C1 segment of cervical spinal cord (tissue), 14 donors: ENCODE measurements at regions not wholly inside any gene's neighbourhood (a gene's known extent, or its start where the extent isn't known, plus 50 kb on each side); places are given as distances from the start of the nearest gene placed in this dataset.
"Not testable (repeated sequence)": the region's sequence is repeated elsewhere in the genome, so short reads cannot be mapped to it uniquely, and the experiment has no call there.

Experiments used
- DNase-seq, 14 donors: peaks; one replicate each; lab custom pipeline; 2025; lab: John Stamatoyannopoulos, UW

DNA sequence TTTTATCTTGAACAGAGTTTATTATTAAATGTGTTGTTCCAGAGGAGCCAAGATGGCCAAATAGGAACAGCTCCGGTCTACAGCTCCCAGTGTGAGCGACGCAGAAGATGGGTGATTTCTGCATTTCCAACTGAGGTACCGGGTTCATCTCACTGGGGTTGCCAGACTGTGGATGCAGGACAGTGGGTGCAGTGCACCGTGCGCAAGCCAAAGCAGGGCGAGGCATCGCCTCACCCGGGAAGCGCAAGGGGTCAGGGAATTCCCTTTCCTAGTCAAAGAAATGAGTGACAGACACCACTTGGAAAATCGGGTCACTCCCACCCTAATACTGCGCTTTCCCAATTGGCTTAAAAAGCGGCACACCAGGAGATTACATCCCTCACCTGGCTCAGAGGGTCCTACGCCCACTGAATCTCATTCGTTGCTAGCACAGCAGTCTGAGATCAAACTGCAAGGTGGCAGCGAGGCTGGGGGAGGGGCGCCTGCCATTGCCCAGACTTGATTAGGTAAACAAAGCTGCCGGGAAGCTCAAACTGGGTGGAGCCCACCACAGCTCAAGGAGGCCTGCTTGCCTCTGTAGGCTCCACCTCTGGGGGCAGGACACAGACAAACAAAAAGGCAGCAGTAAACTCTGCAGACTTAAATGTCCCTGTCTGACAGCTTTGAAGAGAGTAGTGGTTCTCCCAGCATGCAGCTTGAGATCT, 155.2 kb upstream of the KBTBD8 start:
- not testable (repeated sequence) for DNase-seq

DNA sequence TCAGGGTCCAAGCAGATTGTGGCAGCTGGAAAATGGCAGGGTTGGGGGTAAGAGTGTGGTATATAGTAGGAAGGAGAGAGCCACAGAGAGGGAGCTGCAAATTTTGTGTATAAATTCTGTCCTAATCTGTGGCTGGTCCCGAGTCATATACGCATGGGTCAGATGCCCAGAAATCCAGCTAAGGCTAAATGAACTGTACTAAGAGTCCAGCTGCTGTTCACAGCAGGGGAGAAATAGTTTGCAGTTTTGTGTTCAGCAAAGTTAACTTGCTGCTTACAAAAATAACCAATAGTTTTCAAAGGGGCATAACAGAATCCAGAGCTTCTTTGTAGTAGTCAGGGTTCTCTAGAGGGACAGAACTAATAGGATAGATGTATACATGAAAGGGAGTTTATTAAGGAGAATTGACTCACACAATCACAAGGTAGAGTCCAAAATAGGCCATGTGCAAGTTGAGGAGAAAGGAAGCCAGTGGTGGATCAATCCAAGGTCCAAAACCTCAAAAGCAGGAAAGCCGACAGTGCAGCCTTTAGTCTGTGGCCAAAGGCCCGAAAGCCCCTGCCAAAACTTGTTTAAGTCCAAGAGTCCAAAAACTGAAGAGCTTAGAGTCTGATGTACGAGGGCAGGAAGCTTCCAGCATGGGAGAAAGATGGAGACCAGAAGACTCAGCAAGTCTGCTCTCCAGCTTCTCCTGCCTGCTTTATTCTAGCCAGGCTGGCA, 146.1 kb upstream of the KBTBD8 start:
- no peak for DNase-seq

DNA sequence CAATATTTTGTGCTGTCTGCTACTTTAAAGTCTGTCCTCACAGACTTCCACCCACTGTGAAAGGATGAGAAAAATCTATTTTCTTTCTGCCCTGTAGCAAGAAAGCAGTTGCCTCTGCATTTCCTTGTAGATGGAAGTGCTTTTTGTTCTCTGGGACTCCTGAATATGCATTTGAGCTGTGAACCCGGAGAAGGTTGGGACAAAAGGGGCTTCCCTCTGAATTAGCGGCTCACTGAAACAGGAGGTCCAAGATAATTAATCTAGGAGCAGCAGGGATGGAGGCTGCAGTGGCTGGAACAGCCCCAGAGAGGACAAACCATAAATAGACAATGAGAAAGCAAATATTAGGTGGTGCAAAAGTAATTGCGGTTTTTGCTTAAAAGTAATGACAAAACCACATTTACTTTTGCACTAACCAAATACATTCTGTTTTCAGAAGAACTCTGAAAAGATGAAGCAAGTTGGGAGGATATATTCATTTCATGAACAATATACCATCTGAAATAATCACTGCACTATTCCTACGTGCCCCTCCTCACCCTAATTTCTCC, 143.4 kb upstream of the KBTBD8 start:
- no peak for DNase-seq

DNA sequence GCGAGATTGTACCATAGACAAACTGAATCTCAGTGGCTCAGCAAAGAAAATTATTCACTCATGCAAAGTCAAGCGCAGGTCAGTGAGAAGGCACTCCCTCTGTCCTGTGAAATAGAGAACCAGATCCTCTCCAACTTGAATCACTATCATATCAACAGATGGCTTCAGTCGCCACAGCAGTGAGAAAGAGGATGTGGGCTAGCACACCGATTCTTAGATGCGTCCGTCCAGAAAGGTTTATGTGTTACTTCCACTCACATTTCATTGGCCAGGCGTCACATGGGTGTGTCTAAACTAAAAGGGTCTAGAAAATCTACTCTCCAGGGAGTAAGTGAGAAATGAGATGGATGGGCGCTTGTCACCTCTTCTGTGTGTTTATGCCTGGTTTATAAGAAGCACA, 141.6 kb upstream of the KBTBD8 start:
- DNase-seq = no peak

DNA sequence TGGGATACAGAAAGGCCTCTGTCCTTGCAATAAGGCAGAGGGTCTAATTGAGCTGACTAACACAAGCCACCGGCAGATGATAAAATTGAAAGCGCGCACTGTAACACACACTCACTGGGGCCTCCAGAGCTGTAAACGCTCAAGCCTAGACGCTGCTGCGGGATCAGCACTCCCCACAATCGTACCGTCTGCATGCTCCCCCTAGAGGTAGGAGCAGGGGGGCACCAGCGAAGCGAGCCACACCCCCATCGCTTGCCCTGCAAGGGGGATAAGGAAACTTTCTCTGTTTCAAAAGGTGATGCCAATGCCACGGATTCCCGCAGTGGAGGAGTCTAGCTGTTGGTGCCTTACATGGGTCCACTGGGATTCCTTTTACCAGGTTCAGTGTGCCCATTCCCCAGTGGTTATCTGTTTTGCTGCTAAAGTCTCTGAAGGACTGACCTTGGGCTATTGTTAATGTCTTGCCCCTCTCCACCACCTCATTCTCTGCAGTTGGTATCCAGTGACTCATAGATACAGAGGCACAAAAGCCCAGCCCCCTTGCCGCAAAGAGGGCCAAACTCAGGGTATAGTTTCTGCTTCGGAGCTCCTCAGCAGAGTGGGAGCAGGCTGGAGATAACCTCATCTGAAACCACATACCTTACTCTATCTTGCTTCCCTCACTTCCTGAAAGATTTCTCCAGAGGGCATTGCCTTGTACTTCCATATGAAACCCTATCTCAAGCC, 139.3 kb upstream of the KBTBD8 start:
- DNase-seq = no peak

DNA sequence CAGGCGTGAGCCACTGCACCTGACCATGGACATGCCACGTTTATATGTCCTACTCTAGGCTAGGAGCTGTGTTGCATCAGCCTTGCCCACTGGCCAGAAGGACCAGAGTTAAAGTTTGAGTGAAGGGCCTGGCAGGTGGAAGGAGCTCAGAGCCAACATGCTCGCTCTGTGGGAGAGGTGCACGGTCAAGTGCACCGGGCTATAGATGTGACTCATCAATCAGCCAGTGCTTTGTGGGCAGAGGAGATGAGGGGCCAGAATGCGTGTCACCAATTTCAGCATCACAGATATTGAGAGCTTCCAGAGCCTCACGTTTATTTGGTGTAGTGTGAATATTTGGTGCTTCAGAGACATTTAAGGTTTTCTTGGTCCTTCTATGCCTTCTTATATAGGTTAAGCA, 137.3 kb upstream of the KBTBD8 start:
- no peak for DNase-seq

DNA sequence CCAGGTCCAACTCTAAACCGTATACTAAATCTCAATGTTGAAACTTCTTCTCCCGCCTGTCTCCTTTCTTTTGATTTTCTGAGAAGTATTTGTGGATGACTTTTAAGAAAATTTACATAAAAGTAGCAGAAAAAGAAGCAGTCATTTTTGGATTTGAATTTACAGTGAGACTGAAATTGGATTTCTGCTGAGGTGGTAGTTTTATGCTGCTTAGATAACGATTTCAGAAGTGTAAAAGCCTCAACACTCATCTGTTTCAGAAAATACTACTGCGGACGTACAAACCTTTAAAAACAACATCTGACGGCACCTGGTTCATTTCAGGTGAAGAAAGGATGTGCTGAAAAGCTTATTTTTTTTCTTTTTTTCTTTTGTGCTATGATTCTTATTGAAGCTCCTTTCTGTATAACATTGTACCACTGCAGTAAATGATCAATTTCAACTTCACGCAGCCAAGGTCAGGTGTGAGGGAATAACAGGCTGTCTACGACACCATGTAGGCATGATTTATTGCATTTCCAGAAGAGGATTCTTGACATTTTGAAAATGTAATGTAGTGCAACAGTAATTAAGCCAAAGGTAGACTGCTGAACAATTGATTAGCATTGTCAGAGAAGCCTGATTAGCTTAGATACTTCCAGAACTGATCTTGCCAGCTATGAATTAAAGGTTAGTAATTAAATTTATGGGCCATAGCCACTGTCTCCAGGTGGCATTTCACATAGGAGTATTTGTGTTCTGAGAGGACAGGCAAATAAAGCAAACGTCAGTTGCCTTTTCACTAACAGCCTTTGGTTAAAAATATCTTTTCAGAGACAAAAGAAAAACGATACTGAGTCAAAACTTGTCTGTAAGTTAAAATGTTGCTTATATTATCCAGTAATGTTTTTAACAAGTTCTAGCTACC, 134.6 kb upstream of the KBTBD8 start:
- no peak for DNase-seq

DNA sequence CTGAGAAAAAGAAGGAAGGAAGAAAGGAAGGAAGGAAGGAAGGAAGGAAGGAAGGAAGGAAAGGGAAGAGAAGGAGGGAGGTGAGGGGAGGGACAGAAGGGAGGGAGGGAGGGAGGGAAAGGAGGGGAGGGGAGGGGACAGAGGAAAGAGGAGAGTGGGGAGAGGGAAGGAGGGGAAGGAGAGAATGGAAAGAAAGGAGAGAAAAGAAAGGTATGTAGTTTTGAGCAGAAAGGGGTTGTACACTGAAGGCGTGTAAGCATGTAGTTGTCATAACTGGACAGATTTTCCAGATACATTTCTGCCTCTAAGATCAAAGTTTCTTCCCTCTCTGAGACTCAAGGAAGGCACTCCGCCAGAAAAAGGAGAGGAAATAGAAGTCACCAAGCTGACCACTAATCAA, 113.4 kb upstream of the KBTBD8 start:
- no peak for DNase-seq

DNA sequence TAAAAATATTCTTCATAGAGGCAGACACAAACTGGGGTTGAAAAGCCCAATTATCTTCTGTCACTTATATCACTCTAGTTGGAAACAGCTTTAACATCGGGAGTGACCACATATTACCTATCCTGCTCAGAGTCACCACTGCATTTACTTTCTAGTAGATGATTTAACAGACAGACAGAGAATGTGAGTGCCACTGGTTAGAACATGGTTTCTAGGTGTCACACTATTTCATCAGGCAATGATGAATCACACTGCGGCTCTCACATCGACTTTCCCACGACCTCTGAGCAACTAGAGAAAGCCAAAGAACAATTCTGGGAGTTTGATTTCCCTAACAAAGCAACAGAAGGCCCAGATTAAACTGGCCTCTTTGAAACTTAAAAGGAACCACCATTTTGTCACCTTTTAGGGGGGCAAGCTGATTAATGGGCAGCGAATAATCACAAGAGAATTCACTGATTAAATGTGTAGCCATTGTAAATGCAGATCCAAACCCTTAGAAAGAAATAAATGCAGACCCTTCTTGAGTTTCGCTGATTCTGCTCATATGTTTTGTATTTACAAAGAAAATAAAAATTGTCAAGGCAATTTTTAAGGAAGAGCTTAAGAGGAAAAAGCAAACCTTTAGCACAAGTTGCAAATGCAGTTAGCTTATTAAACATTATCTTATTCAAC, 112.6 kb upstream of the KBTBD8 start:
- DNase-seq = no peak

DNA sequence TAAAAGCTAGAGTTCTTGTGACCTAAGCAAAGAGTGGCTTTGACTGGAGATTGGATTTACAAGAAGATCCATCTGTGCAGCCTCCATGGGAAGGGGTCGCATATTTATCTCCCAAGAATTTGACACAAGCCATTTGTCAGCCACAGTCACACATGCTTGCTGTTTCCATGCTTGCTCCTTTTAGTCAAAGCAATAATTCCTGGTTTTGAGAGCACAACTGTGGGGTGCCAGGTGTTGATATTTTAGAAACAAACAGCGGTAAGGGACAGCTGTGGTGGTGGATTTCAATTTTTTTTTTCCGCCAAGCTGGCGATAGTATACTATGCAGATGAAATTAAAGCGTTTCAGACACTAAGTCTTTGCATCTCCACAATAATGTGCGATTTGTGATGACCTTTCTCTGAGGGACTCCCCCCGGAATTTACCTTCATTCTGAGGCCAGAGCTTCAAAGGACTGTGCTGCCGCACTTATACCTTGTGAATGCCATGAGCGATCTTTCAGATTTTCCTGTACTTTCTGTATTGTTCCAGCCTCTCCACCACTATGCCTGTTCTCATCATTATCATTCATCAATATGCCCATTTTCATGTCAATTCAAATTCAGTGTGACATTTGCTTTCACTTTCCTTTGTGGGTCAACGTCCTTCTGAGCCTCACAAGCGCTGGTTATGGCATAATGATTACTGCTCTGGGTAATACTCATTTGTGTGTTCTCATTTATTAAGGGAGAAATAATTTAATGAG, 108.2 kb upstream of the KBTBD8 start:
- no peak for DNase-seq

DNA sequence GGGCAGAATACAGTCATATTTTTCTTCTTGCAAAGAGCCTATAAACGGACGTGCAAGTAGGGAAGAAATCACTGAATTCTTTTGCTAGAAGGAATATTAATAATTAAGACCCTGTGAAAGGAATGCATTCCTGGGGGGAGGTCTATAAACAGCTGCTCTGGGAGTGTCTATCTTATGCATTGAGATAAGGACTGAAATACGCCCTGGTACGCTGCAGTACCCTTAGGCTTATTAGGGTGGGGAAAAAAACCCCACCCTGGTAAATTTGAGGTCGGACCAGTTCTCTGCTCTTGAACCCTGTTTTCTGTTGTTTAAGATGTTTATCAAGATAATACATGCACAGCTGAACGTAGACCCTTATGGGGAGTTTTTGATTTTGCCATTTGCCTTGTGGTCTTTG, 100.0 kb upstream of the KBTBD8 start:
- no peak for DNase-seq

DNA sequence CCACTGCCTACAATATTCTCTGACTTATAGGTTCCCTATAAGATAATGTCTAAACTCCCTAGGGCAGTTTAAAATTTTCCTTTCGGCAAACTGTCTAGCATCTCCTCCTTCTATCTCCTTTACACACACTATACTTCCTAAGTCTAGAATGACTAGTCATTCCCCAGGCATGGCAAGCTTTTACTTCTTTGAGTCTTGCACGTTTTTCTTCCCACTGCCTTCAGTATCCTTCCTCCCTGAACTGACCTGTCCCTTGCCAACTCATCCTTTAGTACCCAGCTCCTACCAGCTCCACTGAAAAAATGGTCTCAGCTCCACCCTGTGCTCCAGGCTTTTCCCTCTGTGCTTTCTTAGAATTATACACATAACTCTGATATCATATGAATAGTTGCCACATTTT, 93.8 kb upstream of the KBTBD8 start:
- no peak for DNase-seq

DNA sequence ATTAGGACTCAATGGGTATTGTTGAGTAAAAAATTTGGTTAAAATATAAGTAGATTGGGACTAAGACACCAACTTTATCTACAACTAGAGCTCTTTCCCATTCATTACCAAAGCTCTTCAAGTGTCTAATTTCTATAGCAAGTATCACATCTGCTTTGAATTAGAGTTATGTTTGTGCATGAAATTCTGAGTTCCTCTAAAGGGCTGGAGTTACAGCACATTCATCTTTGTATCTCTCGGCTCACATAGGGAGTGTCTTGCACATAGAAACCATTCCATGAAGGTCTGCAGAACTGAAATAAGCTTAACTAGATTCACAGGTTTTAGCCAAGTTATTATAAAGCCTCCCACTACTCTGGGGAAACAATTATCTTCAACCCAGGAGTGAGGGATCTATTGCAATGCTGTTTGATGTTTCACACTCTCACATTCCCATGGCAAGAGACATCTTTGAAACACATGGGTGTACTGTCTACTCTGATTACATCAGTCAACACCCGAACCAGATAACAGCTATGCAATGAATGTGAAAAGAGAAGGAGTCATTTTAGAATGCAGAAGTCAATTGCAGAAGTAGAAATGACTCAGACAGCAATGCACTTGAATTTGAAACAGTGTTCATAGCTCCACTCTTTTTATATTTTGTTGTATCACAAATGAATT, 93.1 kb upstream of the KBTBD8 start:
- no peak for DNase-seq

DNA sequence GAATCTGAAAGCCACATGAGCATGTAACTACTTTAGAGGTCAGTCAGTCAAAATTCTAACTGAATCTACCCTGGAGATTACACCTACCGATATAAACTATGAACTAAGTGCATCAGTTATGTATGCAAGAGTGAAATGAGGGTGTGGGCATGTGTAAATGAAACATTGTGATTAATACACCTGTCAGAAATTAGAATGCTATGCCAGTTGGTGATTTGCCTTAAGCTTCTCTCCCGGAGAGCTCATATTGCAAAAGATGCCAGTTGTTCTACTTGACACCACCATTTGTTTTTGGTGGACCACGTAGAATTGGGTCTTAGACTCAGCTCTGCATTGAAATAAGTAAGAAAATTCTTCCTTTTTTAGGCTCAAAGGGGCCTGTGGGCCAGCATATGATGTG, 91.0 kb upstream of the KBTBD8 start:
- no peak for DNase-seq

DNA sequence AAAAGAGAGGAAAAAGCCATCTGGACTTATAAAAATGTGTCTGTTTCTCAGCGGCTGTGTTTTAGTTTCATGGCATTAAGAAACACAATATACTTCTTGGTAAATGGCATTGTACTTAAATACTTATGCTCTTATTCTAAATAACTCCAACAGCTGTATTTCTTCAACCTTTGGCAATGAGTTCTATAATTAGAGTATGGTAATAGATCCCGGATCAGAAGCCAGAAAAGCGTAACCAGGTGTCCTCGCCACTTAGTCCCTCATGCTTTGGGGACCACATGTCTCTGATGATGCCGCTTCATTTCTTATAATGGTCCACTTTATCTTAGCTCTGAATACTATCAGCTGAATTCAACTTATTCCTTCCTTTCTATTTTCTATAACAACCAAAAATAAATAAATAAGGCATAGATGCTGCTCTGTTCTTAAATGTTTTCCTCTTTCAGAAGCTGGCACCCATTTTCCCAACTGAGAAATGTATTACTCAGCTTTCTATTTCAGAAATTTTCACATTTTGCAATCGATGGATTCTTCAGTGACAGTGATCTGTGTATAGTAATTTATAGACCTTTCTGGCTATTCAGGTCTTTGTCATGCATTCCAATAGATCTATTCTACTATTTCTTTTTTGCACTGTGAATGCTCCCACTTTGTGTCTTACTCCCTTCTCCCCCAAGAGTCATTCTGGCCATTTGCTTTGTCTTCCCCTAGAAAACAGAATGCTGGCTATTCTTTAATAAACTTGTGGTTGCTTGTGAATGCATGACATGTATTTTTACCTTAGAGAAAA, 87.6 kb upstream of the KBTBD8 start:
- no peak for DNase-seq

DNA sequence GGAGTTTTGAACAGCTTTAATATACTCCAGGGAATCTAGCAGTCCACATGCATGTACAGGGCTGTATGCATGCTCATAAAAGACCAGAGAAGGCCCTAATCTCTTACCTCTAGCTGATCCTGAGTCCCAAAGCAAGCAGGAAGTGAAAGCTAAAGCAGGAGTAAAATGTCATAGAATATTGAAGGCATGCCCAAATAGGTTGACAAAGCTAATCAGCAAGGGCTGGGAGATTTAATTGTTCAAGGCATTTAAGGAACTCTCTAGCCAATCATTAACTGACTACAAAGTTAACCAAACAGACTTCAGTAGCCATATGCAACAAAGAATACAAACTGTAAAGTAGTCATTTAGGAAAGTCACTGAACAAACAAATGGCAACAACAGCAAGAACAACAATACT, 85.8 kb upstream of the KBTBD8 start:
- no peak for DNase-seq

DNA sequence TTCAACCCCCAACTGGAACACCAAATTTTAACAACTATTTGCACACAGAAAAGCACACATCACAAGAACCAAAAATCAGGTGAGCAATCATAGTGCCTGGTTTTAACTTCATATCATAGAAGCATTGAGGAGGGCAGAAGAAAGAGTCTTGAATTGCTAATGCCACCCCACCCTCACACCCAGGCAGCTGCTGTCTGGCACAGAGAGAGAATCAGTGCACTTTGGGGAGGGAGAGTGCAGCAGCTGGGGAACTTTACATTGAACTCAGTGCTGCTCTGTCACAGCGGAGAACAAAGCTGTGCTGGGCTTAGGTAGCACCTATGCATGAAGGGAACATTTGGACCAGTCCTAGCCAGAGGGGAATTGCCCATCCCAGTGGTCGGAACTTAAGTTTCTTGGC, 76.0 kb upstream of the KBTBD8 start:
- no peak for DNase-seq

DNA sequence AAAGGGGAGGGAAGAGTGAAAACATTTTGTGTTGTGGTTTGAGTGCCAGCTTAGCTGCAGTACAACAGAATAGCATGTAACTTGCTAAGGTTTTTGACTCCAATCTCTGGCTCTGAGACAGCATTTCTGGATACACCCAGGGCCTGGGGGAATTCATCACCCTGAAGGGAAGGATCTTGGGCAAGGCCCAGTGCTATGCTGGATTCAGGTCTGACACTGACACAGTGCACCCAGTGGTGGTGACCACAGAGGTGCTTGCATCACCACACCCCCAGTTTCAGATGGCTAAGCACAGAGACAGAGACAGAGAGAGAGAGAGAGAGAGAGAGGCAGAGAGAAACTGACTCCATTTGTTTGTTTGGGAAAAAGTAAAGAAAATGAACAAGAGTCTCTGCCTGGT, 74.1 kb upstream of the KBTBD8 start:
- DNase-seq = no peak

DNA sequence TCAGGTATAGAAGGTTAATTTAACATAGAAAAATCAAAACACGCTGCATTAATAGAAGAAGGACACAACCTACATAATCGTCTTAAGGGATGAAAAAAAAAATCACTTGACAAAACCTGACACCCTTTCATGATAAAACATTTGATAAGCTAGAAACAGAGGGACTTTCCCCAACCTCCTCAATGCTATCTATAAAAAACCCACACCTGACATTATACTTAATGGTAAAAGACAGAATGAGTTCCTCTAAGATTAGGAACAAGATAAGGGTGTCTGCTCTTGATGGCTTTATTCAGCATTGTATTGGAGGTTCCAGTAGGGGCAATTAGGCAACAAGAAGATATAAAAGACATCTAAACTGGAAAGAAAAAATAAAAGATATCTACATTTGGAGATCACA, 69.9 kb upstream of the KBTBD8 start:
- DNase-seq = no peak
